Adrenal gland (tissue), 9 donors: ENCODE measurements at regions not wholly inside any gene's neighbourhood (a gene's known extent, or its start where the extent isn't known, plus 50 kb on each side); places are given as distances from the start of the nearest gene placed in this dataset.

ENCODE experiments used
- DNase-seq, 7 donors: peaks; one replicate each; pipeline ENCODE4 v3.0.0-alpha.2; 2019 to 2020
- H3K27ac ChIP-seq, 5 donors: fragments of 200-600 bp; sonication (generic) in 4 of 5; 1 replicate in 3 of 5; 2 replicates in 2 of 5; pipeline versions ENCODE4 v1.5.1 to v1.8.0; 2016 to 2020; ENCODE audit warnings: mild to moderate bottlenecking in 1 of 5
- H3K27me3 ChIP-seq: fragments of 200-600 bp; 2 replicates; pipeline ENCODE4 v1.8.0; 2021
- H3K36me3 ChIP-seq, 2 donors: fragments of 200-600 bp; replicated peaks in 1 of 2; 1 replicate in 1 of 2; 2 replicates in 1 of 2; pipeline versions ENCODE4 v1.5.1 to v1.8.0; 2018 to 2022
- H3K4me1 ChIP-seq, 2 donors: fragments of 200-600 bp; replicated peaks in 1 of 2; 1 replicate in 1 of 2; 2 replicates in 1 of 2; pipeline versions ENCODE4 v1.5.1 to v1.8.0; 2018 to 2021
- H3K4me3 ChIP-seq, 4 donors: fragments of 200-600 bp; sonication (generic) in 3 of 4; one replicate each; pipeline ENCODE4 v1.5.1; 2016 to 2018
- H3K9me3 ChIP-seq, 3 donors: fragments of 200-600 bp; sonication (generic) in 1 of 3; replicated peaks in 1 of 3; 1 replicate in 2 of 3; 2 replicates in 1 of 3; pipeline versions ENCODE4 v1.5.1 to v1.8.0; 2016 to 2021
- CTCF ChIP-seq, 6 experiments: fragments of 450-650 bp in 4 of 6; fragments of 200-600 bp in 2 of 6; sonication (generic) in 1 of 6; IDR thresholded peaks; 1 replicate in 5 of 6; 2 replicates in 1 of 6; pipeline versions ENCODE4 v1.5.1 to v1.8.0; 2016 to 2021; ENCODE audit warnings: antibody characterized with exemption in 6 of 6, mild to moderate bottlenecking in 2 of 6, moderate library complexity in 1 of 6
- POLR2A ChIP-seq, 2 donors: fragments of 450-650 bp; IDR thresholded peaks; one replicate each; pipeline ENCODE4 v1.6.1; 2017; ENCODE audit warnings: antibody characterized with exemption in 2 of 2, mild to moderate bottlenecking in 2 of 2, moderate library complexity in 1 of 2
- WGBS, 4 donors: extraction: QIAGEN DNeasy Blood & Tissue Kit in 2 of 4; methylation state at CpG; one replicate each; pipeline versions ENCODE4 v1.1.5 to v1.1.7; 2013 to 2017; 5-methylcytosine and 5-hydroxymethylcytosine counted together
- intact Hi-C, 2 donors: fragments of 100-400 bp; cut with DNase I; formaldehyde crosslinking; loops; one replicate each; pipeline versions ENCODE4 v1.14.1 to v1.15.0; 2022 to 2023
- donor health status: healthy with polysubstance abuse.
- donor health status: Bipolar disorder and iron deficiency.
- donor health status: DM: yes; HTN: yes; CAD: no.
- donor health status: DM: no; HTN: no; CAD: no.
- donor health status: DM: no; HTN: no; CAD: no.

- Histone ChIP-seq H3K36me3 (no peaks in the 10 kb centered on the region), H3K4me1 (peaks cover 0 to 9% of the 10 kb centered on the region in 2 donors), H3K9me3 (no peaks in the 10 kb centered on the region), H3K4me3 (peak overlapping the region in 1 of 4 donors; percentile 8), H3K27me3 (no peaks in the 10 kb centered on the region), H3K27ac (peak overlapping the region in 2 of 5 donors; percentile 22 to 58)
- 71 to 77% (median 73%) methylated on average over 5 of the region's 5 CpGs for WGBS, 4 donors
- DNase-seq = no peak
- TF ChIP-seq POLR2A (IDR thresholded peaks at IDR 0.05) = no peak
- TF ChIP-seq CTCF (IDR thresholded peaks at IDR 0.05) = no peak
- intact Hi-C loops = no loop called here
Observed at GRCh38 chr4:15376145-15376544, 51.7 kb upstream of the C1QTNF7 start.

- Histone ChIP-seq H3K9me3 (no peaks in the 10 kb centered on the region), H3K4me1 (peaks cover 0 to 9% of the 10 kb centered on the region in 2 donors), H3K36me3 (no peaks in the 10 kb centered on the region), H3K4me3 (no peak overlapping the region), H3K27me3 (no peaks in the 10 kb centered on the region), H3K27ac (peak overlapping the region in 1 of 5 donors; percentile 22)
- intact Hi-C loops = no loop called here
- DNase-seq = no peak
- WGBS, 4 donors = 65 to 74% (median 70%) methylated on average over 2 of the region's 2 CpGs
- TF ChIP-seq POLR2A (IDR thresholded peaks at IDR 0.05) (no peak), CTCF (IDR thresholded peaks at IDR 0.05) (no peak)
Observed at GRCh38 chr4:15376594-15376993, 51.2 kb upstream of the C1QTNF7 start.
